HG02798 (cell line): ENCODE measurements at regions not wholly inside any gene's neighbourhood (a gene's known extent, or its start where the extent isn't known, plus 50 kb on each side); places are given as distances from the start of the nearest gene placed in this dataset.

ENCODE experiments used
- ATAC-seq: cut with Tn5 transposase; IDR thresholded peaks from one replicate; pipeline ENCODE4 v1.9.1; 2021; ENCODE audit warnings: mild to moderate bottlenecking; ENCODE audit not compliant: unreplicated experiment, poor library complexity

DNA sequence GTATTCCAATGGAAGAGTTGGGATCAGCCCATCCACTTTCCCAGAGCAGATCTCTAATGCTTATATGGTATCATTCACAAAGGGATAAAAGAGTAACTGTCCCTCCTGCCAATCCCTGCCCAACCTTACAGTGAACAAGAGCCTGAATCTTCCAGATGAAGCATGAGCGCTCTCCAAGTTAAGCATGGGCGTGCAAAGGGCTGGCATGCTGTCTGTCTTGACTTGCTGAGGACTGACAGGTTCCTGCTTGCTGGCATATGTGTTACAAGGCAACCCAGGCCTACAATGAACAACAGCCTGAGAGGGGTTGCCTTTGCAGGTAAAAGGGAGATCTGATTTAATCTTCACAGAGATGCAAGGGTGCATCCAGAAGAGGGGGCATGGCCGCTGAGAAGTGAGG is 155.6 kb upstream of the SOD1 start:
- no peak for ATAC-seq

DNA sequence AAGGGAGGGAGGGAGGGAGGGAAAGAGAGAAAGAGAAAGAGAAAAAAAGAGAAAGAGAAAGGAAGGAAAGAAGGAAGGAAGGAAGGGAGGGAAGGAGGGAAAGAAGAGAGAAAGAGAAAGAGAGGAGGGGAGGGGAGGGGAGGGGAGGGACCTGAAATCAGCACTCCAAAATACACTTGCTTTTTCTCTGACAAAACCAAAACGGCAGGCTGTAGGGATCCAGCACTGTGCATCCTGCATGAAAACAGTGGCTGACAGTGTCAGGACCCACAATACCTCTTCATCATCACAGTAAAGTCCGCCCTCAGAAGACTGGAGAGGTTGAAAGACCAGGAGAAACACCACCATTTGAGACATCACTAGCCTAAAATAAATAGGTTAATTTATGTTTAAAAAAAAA is 156.0 kb upstream of the SOD1 start:
- no peak for ATAC-seq

DNA sequence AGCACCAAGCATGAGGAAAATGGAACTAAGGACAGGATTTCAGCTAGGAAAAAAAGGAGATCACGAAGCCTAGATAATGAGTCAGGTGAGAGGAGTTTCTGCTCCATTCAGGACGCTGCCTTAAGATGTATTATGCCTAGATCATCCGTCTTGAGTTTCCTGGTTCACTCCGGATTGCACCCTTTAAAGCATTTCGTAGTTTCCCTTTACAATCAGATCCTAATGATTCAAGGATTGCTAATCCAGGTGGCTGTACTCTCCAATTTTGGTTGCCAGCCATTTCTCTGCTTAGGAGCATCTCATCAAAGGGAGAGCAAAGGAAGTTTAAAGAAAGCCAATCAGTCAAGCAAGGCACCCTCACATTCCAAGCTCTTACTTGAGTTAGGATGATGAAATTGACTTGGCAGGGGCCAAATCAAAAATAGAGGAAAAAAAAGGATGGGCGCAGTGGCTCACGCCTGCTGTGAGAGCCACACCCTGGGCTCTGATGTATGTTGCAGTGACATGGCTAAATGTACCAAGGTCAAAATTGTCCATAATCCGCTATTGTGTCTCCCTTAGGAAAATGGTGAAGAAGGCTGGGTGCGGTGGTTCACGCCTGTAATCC is 156.9 kb upstream of the SOD1 start:
- no peak for ATAC-seq

DNA sequence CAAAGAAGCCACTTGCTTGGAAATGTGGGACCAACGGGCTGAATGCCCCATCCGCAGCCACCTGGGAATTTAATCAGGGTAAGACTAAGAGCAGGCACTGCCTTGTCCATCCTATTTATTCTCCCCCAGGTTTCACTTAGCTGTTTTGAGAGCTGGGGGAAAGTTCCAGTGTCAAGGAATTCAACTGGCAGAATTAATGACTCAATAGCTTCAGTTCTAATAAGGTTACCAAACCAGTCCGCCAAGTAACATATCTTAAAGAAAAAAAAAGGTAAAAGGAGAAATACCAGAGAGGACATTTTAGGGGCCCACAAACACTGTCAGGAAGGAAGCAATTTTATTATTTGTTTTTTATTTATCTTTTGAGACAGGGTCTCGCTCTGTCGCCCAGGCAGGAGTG is 157.6 kb upstream of the SOD1 start:
- no peak for ATAC-seq

DNA sequence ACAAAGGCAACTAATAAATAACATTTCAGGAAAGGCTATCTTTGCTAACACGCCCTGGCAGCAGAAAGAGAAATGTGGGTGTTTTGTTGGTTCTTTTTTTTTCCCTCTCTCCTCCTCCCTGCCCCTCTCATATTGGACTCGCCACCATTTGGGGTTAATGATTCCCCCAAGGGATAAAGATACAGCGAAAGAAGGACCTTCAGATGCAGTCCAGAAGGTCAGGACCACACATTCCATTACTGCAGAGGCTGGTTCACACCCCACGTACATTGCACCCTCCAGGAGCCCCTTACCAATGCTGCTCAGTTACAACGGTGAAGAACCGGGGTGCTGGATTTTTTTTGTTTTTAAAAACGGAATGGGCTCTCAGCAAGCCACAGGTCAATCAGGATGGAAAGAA is 156.9 kb upstream of the TIAM1 start:
- ATAC-seq, result no peak

DNA sequence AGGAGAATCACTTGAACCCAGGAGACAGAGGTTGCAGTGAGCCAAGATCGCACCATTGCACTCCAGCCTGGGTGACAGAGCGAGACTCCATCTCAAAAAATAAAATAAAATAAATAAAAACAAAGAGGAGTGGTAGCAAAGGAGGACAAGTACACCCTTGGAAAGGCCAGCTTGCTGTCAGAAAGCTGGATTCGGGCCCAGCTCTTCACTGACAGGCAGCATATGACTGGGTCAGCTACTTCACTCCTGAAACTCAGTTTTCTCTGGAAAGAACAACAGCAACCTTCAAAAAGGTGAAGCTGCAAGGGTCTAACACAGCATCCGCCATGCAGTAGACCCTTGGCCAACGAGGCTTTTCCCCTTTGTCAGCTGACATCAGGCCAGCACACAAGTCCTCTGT is 156.0 kb upstream of the TIAM1 start:
- ATAC-seq, result no peak

DNA sequence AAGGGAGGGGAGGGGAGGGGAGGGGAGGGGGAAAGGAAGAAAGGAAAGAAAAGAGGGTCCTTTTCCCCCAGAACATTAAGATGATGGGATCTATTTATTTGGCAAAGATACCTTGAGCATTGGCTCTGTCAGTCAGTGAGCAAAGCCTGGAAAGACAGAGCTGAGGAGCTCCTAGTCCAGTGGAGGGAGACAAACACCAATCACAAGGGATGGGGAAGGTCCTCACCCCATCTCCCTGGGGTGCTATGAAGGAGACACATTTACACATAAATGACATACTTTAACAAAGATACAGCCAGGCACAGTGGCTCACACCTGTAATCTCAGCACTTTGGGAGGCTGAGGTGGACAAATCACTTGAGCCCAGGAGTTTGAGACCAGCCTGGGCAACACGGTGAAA is 154.9 kb upstream of the TIAM1 start:
- no peak for ATAC-seq

DNA sequence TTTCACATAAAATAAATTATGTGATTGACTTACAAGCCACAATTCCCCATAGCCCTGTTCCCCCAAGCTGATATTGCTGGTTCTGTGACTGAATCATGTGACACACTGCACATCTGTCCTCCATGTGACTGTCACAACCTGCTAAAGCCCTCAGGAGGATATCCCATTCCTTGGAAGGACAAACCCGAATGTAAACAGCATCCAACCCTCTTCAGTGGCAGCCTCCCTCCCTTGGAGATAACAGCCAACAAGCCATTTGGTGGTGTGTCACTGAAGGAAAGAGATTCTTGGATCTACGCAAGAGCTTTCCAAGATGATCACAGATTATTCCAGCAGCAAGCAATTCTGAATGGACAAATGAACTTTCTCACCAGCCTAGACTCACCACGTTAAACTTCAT is 153.9 kb upstream of the TIAM1 start:
- no peak for ATAC-seq

DNA sequence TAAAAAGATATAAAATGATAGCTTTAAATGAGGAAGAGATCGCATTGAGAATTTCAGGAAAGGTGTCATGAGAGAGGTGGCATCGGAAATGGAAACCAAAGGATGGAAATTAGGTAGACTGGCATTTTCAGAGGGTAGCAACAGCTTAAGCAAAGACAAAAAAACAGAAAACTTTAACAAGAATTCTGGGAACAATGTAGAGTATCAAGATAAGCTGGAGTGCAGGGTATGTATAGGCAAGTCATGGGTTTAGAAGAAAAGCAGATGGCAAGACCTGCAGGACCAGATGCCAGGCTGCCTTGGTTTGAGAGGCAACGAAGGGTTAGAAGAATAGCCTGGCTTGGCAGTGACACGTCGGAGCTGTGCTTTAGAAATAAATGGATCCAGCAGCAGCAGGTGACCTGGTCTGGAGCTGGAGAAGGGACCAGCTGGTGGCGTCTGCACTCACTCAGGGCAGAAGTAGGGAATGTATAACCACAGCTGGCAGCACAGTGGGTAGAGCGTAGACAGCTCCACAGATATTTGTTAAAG is 149.4 kb upstream of the TIAM1 start:
- ATAC-seq, result no peak

DNA sequence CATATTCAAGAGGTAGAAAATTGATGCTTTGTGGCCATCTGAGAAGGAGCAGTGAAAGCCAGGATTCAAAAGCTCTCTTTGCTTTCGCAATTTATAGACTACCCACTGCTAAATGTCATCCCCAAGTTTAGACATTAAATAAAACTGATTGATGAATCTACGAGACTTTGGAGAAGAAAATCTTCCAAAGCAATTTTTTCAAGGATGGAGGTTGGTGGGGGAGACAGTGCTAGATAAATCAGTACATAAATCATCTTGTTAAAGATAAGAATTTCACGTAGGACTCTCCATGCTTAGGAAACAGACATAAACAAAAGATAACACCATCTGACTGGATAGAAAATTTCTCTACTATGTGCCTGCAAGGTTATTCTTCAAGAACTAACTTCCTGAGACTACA is 147.6 kb upstream of the TIAM1 start:
- ATAC-seq, result no peak

DNA sequence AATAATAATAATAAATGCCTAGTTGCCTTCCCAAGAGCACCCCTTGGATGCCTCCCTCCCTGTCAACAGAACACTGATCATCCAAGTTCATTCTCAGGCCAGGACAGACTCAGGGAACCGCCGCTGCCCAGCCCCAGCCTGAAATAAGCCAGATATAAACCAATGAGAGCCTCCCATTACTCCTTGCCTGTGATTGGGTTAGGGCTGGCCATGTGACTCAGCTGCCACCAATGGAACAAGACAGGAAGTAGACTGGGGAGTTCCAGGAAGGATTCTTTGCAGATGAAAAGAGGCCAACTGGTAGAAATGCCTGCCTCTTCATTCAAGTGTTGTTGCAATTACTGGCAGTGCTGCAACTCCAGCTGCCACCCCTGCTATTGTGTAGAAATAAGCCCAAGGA is 146.4 kb upstream of the TIAM1 start:
- ATAC-seq, result no peak

DNA sequence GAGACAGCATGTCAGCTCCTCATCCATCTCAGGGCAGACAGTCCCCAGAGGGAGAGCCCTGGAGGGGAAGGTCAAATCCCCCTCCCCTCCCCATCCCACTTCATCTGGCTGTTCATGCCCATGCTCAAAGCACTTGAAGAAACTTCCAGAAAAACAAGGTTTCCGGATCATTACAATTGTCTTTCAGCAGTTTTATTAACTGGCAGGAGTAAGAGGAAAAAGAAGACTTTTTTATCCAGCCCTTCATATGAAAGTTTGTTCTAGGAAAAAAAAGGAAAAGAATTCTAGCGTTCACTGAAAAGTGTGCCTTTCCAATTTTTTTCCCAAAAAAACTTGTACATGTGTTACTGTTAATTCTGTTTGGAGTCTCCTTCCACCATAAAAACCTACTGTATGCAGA is 145.7 kb upstream of the TIAM1 start:
- no peak for ATAC-seq

DNA sequence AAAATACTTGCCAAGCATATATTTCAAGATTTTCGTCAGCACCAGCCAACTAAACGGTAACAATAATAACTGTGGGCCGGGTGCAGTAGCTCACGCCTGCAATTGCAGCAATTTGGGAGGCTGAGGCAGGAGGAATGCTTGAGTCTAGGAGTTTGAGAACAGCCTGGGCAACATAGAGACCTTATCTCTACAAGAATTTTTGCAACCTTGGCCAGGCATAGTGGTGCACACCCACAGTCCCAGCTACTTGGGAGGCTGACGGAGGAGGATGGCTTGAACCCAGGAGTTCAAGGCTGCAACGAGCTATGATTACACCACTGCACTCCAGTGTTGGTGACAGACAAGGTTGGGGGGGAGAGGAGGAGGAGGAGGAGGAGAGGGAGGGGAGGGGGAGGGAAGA is 145.0 kb upstream of the TIAM1 start:
- ATAC-seq, result no peak

DNA sequence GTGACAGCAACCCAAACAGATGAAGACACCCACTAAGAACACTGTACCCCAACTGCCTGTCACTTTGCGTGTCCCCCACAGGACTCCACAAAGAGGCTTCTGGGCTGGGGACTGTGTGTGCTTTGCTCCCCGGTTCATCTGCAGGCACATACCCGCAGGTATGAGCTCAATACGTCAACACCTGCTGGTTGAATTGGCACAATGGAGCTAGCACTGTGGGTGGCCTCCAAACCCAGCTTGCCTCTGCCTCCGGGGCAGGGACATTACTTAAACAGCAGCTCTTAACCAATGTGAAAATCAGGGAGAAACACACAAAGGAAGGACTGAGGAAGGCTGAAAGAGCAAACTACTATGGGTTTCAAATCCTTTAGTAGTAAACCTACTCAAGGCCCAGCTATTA is 140.2 kb upstream of the TIAM1 start:
- no peak for ATAC-seq

DNA sequence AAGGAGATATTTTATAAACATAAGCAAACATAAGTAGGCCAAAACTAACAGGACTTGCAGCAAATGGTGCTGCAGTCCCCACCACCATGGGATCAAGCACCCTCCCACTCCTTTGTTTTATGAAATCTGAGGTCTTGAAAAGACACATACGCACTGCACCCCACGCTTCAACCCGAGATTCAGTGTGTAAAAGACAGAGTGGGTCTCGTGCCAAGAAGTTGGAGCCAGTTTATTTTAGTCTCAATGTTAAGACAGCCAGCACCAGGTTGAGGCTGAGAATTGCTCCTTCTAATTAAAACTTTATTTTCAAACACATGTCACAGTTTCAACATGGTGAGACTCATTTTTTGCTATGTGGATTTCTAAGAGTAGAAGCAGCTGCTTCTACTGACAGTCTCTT is 139.1 kb upstream of the TIAM1 start:
- no peak for ATAC-seq

DNA sequence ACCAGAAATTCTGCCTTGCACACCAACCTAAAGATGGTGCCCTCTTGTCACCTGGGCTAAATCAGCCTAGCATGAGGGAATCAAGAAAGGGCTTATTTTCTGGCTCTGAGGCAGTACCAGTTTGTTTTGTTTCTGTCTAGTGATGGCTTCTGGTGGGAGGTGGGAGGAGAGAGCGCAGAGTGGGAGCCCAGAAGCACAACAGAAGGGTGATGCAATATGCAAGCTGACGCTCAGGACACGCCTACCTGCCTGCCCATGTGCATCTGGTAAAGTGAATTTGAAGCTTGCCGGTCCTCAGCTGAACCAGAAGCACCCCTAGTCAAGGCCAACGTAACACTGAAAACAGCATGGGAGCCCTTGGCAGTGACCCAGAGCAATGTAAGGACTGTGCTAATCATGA is 138.4 kb upstream of the TIAM1 start:
- ATAC-seq, result no peak

DNA sequence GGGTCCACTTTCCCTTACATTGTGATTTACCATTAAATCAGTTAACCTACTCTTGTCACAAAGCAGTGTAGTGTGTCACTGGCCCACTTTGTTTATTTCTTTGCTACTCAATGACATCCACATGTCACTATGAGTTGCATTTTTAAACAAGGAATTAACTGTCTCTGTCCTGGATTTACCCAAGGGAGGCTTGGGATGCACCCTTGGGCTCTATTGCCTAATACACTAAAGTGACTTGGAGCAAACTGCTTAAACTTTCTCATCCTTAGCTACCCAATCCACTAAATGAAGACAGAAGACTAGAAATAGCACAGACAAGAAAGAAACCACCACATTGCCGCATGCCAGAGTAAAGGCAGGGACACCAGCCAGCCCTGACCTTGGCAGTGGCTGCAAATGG is 136.2 kb upstream of the TIAM1 start:
- no peak for ATAC-seq

DNA sequence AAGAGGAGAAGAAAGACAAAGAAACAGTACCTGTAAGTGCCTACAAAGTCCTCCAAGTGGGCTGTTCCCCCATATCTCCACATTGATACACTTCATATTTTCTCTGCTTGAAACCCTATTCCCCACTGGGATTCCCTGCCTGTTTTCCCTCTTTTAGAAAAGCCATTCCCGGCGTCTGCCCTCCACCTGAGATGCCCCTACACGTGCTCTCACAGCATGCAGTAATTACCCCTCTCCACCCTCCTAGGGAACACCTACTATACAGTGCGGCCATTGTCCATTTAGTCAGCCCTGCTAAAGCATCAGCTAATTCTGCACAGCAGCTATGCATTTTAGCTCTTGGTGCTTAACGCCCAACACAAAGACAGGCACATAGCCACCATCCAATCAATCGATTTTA is 135.7 kb upstream of the TIAM1 start:
- no peak for ATAC-seq

DNA sequence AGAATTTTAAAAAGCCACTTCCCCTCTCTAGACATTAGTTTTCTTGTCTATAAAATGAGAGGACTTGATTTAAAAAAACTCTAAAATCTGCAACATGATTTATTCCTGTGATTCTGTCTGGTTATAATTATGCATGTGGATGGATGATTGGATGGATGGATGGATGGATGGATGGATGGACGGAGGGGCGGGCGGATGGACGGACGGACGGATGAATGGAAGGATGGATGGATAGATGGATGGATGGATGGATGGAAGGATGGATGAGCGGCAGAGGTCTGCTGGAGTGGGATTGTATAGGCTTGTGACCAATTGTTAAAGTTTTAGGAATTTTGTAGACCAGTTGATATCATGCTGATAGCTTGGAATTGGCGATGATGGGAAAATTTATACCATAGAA is 135.2 kb upstream of the TIAM1 start:
- ATAC-seq, result no peak

DNA sequence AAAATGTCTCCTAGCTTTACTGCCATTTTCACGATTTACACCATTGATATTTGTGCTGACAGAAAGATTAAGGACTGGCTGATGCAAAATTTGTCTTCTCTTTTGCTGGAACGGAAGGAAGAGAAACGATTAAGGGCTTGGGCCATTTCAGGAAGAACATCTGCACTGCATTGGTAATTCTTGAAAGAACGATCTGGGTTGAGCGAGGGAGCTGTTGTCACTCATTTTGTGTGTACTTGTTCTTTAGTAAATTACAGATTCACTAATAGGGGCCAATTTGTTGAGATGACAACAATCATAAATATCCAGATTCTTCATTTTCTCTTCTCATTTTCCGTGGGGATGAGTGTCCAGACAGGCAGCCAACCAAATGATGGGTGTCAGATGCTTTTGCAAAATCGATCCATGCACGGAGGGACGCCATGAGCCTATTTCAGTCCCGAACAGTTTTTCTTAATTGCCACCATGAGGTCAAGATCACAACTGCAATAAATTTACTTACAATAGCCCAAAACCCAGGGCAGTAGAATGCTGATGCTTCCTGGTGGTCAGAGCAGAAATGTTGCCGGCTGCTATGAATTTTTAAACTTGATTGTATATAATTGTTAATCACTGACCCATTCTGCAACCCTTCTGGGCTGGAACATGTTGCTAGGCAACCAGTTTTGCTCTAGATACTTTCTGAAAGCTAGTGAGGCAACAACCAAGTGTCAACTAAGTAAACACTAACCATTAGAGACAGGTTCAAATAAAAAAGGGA is 132.4 kb upstream of the TIAM1 start:
- ATAC-seq, result no peak

DNA sequence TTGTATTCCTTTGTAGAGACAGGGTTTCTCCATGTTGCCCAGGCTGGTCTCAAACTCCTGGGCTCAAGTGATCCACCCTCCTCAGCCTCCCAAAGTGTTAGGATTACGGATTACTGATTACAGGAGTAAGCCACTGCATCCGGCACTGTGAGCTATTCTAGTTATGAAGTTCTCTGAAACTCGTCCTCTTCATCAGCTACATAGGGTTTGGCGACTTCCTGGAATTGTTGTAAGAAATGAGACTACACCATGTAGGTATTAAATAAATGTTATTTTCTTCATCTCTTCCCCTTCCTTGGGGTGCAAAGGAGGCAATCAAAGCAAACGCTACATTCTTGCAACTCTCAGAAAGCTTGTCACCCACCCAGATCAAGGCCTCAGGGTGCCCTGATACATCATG is 131.2 kb upstream of the TIAM1 start:
- ATAC-seq, result no peak

DNA sequence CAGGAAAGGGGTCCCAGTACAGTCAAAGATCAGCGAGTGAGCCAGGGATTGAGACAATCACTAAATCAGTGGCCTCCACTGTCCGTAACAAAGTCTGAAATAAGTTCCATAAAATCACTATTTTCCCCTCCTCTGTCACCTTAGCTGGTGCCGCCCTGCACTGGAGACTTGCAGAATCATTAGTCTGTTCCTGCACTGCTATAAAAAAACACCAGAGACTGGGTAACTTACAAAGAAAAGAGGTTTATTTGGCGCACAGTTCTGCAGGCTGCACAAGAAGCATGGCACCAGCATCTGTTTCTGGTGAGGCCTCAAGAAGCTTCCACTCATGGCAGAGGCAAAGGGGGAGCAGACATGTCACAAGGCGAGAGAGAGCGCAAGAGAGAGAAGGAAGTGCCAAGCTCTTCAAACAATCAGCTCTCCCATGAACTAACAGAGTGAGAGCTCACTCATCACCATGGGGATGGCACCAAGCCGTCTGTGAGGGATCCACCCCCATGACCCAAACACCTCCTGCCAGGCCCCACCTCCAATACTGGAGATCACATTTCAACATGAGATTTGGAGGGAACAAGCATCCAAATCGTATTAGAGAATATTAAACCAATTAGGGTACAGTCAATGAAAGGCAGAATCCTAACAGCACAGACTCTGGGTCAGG is 129.8 kb upstream of the TIAM1 start:
- no peak for ATAC-seq
